DMS 273 (cell line): ENCODE measurements at regions not wholly inside any gene's neighbourhood (a gene's known extent, or its start where the extent isn't known, plus 50 kb on each side); places are given as distances from the start of the nearest gene placed in this dataset.
"Not testable (repeated sequence)": the region's sequence is repeated elsewhere in the genome, so short reads cannot be mapped to it uniquely, and the experiment has no call there.

Experiments used
- DNase-seq: peaks from one replicate; lab custom pipeline; 2025; ENCODE audit not compliant: unreplicated experiment; lab: John Stamatoyannopoulos, UW

- DNase-seq, result no peak
Observed at GRCh38 chr5:163115011-163115410, 322.4 kb upstream of the CCNG1 start.

DNA sequence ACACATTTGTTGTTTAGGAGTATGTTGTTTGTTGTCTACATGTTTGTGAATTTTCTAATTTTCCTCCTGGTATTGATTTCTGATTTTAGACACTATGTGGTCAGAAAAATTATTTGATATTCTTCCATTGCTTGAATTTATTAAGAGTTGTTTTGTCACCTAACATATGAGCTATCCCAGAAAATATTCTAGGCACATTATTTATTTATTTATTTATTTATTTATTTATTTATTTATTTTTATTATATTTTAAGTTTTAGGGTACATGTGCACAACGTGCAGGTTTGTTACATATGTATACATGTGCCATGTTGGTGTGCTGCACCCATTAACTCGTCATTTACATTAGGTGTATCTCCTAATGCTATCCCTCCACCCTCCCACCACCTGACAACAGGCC, 320.8 kb upstream of the CCNG1 start:
- DNase-seq, result not testable (repeated sequence)

- no peak for DNase-seq
Observed at GRCh38 chr5:163134061-163134460, 303.3 kb upstream of the CCNG1 start.

GRCh38 chr5:163135849-163136248, 301.5 kb upstream of the CCNG1 start:
- no peak for DNase-seq

DNA sequence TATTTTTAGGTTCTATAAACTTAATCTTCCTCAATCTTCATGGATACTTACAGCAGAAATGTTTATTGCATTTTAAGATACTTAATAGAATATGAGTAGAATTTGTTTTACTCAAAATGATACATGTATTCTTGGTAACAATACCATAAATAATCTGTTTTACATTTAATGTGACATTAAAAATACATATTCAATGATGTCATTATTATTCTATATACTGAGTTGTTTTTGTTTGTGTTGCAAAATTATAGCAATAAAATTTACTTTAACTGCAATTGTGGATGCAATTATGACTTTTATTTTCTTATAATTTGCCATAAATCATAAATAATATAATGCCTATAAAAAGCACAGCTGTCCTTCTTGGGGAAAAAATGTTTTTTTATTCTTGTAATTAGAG, 275.9 kb upstream of the CCNG1 start:
- no peak for DNase-seq

DNA sequence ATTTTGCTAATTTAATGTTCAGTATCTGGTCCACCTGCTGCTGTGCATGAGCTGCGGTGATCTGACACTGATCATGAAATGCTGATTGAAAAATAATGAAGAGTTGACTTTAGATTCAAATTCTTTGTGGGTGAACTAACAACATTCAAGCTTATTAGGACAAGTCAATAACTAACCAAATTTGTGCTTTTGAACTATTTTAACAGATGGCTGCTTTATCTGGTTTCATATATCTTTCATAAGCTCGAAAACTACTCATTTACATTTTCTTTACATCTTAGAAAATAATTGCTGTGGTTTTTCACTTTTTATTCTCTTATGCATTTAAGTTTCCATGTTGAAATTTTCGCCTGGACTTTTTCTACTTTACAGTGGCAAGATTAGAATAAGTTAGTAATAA, 274.8 kb upstream of the CCNG1 start:
- no peak for DNase-seq

- no peak for DNase-seq
Observed at GRCh38 chr5:163163858-163164257, 273.5 kb upstream of the CCNG1 start.

DNA sequence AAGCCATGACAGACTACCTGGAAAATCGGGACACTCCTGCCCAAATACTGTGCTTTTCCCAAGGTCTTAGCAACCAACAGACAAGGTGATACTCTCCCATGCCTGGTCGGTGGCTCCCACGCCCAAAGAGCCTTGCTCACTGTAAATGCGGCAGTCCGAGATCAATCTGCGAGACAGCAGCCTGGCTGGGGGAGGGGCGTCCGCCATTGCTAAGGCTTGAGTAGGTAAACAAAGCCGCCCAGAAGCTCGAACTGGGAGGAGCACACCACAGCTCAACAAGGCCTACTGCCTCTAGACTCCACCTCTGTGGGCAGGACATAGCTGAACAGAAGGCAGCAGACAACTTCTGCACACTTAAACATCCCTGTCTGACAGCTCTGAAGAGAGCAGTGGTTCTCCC, 272.1 kb upstream of the CCNG1 start:
- DNase-seq, result no peak

- not testable (repeated sequence) for DNase-seq
Observed at GRCh38 chr5:163170161-163170560, 267.2 kb upstream of the CCNG1 start.

DNA sequence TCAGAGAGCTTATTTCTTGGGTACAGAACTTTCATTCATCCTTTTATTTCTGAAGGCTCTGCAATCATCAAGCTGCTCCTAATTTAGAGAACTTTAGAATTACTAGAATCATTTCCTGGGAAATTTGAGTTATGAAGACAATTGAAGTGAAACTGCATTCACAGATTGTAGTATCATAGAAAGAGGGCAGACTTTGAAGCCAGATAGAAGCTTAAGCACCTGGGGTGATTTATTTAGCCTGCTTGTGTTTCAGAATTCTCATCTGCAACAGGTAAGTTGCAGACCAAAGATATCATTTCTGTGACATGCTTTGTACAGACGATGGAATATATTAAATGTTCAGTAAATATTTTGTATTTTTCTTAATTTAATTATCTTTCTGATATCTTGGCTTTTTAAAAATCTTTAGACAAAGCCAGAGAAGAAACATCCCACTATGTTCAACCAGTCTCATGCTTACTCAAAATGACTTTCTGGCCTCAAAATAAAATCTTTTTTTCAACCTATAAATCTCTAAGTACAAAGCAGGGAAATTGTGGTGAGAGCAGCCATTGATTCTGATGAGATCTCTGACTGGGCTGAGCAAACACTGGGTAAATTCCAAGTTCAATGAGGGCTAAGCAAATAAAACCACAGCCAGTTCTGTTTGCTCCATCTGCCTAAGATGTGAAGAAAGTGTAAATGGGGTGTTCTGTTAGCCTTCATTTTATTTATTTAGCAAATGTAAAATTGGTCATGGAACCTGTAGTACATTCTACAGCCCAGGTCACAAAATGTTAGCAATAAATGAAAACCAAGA, 264.7 kb upstream of the CCNG1 start:
- DNase-seq, result no peak

DNA sequence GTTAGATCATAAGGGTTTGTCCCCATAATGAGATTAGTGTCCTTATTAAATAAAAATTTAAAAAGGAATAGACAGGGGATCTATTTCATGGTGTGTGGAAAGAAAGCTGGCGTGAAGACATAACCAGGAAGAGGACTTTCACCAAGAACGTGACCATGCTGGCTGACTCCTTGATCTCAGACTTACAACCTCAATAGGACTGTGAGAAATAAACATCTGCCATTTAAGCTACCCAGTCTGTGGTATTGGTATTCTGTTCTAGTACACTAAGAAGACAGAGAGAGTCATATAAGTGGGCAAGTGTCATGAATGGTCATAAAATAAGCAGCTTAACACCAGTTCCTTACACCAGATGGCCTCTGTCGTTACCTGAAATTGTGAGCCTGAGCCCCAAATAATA, 259.4 kb upstream of the CCNG1 start:
- DNase-seq, result no peak

GRCh38 chr5:163185315-163185714, 252.1 kb upstream of the CCNG1 start:
- DNase-seq, result no peak

- DNase-seq, result no peak
Observed at GRCh38 chr5:163189023-163189553, 248.3 kb upstream of the CCNG1 start.

GRCh38 chr5:163190283-163190682, 247.1 kb upstream of the CCNG1 start:
- DNase-seq, result no peak

- no peak for DNase-seq
Observed at GRCh38 chr5:163190784-163191183, 246.6 kb upstream of the CCNG1 start.

GRCh38 chr5:163193886-163194285, 243.5 kb upstream of the CCNG1 start:
- DNase-seq, result no peak

DNA sequence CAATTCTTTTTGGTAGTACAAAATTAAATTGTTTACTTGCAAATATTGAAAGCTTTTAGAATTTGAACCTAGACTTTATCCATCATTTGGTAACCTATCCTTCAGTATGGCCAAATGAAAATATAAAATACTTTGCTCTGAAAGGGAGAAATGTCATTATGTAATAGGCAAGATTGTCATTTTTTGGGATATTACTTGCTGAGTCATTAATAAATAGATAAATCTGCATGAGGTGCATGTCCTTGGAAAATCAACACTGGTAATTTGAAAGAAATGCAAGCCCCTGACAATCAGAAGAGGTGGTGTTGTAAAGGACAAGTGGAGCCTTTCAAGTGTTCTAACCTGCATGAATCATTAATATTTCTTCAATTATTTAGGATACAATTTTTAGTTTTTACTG, 231.8 kb upstream of the CCNG1 start:
- DNase-seq, result no peak

DNA sequence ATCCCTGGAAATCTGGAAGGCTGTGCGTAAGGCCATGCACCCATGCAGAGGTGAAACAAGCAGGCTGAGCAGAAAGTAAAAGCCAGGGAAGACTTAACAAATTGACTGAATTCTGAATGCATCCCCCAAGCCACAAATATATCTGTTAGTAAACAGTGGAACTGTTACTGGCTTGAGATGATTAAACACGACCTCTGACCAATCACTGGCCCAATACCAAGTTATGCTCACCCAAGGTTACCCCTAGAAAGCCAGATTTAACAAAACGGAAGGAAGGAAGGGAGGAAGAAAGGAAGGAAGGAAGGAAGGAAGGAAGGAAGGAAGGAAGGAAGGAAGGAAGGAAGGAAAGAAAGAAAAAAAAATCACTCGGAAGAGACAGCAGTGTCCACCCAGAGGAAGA, 215.8 kb upstream of the CCNG1 start:
- no peak for DNase-seq

- DNase-seq, result no peak
Observed at GRCh38 chr5:163222982-163223381, 214.4 kb upstream of the CCNG1 start.

GRCh38 chr5:163244445-163244987, 192.9 kb upstream of the CCNG1 start:
- no peak for DNase-seq

DNA sequence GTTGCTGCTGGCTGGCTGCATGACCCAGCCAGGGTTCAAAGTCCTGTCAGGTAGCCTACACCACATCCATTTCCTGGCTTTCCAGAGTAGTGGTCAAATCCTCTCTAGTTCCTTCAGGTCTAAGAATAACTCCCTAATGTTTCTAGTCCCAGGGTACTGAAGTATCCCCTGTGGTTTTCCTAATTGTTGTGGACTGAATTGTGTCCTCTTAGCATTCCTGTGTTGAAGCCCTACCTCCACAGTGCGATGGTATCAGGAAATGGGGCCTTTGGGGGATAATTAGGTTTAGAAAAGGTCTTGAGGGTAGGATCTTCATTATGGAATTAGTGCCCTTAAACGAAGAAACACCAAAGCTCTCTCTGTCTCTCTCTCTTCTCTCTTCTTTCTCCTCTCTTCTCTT, 191.8 kb upstream of the CCNG1 start:
- DNase-seq, result no peak

- no peak for DNase-seq
Observed at GRCh38 chr5:163248333-163248732, 189.1 kb upstream of the CCNG1 start.

DNA sequence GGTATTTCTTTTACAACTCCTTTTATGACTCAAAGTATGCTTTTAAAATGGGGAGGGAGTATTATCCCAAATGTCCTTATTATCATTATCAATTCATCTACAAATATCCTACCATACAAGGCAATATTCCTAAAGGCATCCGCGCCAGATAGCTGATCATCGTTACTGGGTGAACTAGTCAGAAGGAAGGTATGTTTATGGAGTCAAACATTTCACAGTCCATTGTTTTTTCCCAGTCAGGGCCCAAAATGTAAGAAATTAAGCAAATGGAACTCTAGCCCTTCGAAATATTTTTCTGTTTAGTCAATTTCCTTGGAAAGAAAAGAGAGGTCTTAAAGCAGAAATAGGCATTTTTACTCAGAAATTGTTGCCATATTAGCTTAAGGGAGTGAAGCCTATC, 188.5 kb upstream of the CCNG1 start:
- no peak for DNase-seq
